HG03378 (cell line): ENCODE measurements at regions not wholly inside any gene's neighbourhood (a gene's known extent, or its start where the extent isn't known, plus 50 kb on each side); places are given as distances from the start of the nearest gene placed in this dataset.
"Not testable (repeated sequence)": the region's sequence is repeated elsewhere in the genome, so short reads cannot be mapped to it uniquely, and the experiment has no call there.

ENCODE experiments used
- ATAC-seq: cut with Tn5 transposase; IDR thresholded peaks from one replicate; pipeline ENCODE4 v1.9.1; 2021; ENCODE audit warnings: mild to moderate bottlenecking, moderate library complexity; ENCODE audit not compliant: unreplicated experiment

GRCh38 chr5:99478450-99478849, 549.6 kb upstream of the CHD1 start:
- not testable (repeated sequence) for ATAC-seq

DNA sequence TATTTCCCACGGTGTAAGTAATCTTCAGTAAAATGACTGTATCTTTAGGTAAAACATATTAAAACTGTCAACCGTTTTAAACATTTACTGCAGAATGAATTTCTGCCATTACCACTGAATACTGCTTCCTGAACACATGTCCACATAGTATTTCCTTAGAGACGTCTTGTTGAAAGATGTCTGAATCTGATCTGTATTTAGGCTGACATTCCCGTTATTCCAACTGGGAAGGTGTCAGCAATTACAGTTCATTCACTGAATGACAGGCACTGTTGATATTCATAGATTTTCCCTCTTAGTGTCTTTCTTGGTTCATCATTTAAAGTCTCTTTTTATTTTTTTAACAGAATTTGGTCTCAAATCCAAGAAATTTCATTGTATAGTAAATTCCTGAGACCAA, 544.5 kb upstream of the CHD1 start:
- ATAC-seq, result not testable (repeated sequence)

DNA sequence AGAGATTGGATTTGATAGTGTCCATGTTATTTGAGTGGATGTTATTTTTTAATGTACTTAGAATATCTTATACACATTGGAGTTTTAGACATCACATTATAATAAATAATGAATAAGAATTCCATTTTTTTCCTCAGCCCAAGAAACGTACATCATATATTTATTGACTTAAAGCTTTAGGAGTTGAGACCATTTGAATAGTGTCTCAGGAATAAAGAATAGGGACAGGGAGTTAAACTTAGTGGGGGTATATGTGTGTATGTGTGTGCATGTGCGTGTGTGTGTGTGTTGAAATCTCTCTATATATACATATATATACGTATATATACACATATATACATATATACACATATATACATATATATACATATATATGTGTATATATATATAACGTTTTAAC, 542.9 kb upstream of the CHD1 start:
- not testable (repeated sequence) for ATAC-seq

DNA sequence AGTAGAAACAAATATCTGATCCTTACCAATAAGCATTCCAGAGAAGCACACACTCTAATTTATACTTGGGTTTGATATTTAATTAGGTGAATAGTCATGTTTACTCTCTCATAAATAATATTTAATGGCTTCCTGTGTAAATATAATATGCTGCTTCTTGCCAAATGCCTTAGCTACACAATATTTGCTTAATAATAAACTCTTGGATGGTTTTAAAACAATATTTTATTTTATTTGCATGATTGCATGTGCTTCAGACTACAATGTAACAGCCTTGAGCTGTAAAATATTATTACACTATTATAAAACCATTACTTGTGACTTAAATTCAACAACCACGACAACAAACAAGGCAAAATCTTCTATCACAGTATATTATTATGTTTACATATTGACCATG, 542.4 kb upstream of the CHD1 start:
- ATAC-seq, result not testable (repeated sequence)

DNA sequence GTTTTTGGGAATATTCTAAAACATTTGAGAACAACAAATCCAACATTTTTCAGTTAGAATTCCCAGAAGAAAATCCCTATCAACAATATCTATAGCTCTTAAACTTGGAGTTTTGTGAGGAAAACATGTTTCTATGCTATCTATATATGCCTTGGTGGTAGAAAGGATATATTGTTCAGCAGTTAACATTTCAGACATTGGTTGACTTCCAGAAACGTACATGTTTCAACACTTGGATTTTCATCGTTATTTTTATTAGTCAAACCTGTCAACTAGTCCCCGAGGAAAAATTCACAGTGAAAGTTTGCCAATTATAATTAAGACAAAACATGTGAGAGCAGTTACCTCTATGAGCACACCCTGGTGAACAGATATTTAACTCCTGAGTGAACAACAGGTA, 541.8 kb upstream of the CHD1 start:
- not testable (repeated sequence) for ATAC-seq

DNA sequence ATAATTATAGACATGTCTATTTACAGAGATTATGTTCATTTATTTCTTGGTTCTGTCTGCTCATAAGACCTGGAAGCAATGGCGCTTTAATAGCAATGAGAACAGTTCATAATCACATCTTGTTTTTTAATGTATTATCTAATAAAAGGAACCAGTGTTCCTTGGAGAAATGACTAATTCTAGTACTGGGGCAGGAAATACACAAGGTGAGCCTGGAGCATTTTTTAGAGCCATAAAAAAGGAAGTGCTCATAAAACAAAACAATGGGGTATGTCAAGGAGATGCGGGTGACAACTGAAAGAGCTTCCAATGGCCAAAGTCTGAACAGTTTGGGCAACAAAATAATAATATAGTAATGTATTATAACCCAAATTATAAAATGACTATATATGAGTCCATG, 531.9 kb upstream of the CHD1 start:
- ATAC-seq, result no peak

DNA sequence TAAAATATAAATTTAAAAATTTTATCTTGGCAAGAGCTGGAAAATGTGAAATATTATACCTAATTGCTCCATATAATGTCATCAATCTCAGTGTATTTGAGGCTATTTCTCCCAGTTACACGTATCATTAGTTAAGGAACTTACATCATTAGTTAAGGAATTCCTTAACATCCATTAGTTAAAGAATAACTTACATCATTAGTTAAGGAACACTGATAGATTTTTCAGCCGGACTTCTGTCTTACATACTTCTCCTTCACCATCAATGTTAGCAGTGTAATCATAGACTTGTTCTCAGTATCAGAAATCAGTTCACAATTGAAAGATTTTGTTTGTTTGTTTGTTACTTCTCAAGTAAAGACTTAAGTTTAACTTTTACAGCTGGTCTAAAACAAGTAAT, 524.4 kb upstream of the CHD1 start:
- no peak for ATAC-seq

- ATAC-seq, result no peak
Observed at GRCh38 chr5:99449786-99450185, 521.0 kb upstream of the CHD1 start.

GRCh38 chr5:99445805-99446204, 517.0 kb upstream of the CHD1 start:
- no peak for ATAC-seq

DNA sequence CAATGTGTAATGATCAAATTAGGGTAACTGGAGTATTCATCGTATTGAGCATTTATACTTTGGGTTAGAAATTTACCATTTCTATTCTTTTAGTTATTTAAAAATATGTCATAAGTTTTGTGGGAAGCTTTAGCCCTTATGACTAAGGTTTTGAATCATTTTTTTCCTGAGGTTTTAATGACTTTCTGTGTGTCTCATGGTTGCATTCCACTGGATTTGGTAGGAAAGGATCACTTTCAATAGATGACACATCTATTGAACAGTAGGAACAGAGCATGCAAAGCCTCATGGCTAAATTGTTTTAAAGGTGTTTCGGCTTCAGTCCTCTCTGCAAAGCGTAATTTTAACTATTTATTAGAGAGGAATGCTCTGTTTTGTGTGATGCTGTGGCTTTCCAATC, 512.4 kb upstream of the CHD1 start:
- ATAC-seq, result no peak

DNA sequence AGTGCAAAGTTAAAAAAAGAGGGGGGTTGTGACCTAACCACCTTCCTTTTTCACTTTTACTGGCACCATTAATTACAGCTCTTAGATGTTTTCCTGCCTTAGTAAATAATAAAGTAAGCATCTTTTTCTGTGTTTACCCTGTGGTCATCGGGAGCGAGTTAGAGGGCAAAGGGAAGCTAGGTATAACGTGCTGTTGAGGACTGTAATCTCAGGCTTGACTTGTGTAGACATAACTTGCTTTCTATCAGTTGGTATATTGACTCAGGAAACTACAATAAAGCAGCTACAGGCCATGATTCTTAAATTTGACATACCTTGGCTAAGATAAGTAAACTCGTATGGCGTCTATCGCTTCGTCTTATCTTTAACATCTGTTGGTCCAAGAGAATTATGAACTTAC, 509.8 kb upstream of the CHD1 start:
- no peak for ATAC-seq

DNA sequence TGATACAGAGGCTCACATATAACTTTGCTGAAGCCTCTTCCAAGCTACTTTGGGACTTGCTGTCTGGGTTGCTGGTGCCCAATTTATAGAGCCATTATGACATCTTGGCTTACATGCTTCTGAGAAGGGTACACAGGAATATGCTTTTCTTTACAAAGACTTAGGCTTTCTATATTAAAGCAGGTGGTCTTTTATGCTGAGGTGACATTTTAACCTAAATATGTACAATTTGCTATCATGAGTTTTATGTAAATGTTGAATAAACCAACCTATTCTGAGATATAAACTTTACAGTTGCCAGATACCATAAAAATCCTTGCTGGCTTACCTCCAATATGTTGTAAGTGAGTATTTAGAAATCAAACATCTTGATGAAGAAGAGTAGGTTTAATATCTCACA, 509.2 kb upstream of the CHD1 start:
- ATAC-seq, result no peak

- not testable (repeated sequence) for ATAC-seq
Observed at GRCh38 chr5:99423396-99423795, 494.6 kb upstream of the CHD1 start.

DNA sequence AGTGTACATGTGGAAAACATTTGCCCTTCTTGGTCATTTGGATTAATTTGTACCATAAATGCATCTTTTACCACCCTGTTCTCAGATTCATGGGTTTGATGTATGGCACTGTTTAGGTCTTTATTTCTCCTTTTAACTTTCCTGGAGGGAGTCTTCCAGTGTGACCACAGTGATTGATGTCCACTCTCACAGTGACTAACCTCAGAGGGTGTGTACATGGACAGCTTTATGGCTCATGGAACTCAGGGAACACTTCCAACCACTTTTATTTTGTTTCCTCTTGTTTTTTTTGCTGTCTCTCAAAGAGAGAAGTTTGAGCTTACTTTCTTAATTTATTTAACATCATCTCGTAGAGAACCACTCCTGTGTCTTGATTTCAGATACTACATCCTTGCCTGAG, 489.8 kb upstream of the CHD1 start:
- not testable (repeated sequence) for ATAC-seq

DNA sequence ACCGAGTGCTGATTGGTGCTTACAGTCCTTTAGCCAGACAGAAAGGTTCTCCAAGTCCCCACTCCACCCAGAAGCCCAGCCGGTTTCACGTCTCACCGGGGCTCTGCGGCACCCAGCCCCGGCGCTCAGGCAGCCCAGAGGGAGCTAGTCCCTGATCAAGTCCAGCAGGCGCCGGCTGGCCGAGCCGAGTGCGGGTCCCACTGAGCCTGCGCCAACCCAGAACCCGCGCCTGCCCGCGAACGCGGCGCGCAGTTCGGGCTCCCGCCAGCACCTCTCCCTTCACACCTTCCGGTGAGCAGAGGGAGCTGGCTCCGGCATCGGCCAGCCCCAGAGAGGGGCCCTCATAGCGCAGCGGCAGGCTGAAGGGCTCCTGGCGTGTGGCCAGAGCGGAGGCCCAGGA, 481.6 kb upstream of the CHD1 start:
- ATAC-seq, result not testable (repeated sequence)

DNA sequence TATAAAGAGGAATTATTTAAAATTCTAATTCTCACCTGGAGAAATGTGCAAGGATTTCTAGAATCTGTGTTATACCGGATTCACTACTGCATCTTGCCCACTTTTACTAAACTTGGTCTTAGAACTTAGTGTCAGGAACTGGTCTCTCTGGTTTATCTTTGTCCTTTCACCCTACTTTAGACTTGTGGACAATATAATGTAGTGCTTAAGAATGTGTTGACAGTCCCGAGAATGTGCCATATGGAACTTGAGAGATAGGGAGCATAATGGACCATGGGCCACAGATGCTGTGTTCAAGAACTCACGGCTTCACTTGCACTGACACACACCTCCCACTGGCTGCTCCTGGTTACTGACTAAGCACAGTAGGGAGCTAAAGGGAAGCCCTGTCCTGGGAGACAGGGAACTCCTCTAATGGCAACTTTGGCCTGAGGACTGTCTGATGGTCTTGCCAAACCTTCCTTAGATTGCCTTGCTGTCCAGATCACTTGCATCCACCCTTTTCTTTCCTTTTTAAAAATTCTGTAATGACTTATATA, 476.0 kb upstream of the CHD1 start:
- not testable (repeated sequence) for ATAC-seq

DNA sequence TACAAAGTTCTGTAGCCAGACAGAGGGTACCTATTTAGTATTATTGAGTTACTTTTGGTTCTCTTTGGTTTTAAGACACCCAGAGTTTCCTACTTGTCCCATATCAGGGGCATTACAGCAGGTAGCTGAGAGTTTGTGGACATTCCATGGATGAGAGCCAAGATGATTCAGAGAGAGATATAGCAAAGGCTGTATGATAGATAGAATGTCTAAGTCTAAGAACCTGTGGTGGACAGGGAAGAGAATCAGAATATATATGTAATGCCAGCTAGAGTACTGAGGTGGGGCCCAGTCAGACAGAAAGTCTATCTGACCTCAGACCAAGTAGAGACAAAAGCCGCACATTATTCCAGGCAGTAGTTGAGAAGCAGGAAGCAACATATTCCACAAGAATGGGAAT, 471.8 kb upstream of the CHD1 start:
- ATAC-seq, result not testable (repeated sequence)

GRCh38 chr5:99398976-99399375, 470.2 kb upstream of the CHD1 start:
- no peak for ATAC-seq

DNA sequence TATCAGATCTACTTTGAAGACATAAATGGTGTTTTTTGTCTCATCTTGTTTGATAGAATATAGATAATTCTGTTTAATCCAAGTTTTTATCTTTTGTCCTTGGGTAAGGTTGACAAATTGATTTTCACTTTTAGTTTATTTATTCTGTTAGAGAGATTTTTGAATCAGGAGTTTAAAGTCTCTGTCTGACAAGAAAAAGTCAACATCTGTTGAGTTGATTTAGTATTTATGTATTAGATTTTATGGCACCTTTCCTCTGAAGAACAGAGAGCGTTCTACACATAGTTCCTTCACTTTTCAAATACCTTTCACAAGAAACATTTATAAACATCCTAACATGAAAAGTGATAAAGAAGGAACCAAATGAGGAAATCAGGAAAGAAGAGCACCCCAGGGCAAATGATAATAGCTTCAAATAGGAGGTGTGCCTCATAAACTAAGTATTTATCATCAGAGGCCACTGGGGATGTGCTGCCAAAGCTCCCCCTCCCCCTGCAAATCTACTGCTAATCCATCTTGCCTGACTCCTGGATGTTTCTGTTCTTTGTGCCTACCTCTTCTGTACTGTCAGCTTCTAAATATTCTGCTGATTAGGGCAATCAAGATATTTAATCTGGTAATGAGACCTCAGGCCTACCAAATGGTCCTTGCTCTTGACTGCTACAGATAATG, 457.7 kb upstream of the CHD1 start:
- no peak for ATAC-seq

GRCh38 chr5:99379187-99379586, 450.4 kb upstream of the CHD1 start:
- ATAC-seq, result no peak

GRCh38 chr5:99378443-99378842, 449.6 kb upstream of the CHD1 start:
- ATAC-seq, result no peak

GRCh38 chr5:99369797-99370593, 441.2 kb upstream of the CHD1 start:
- no peak for ATAC-seq
